PC-3 (cell line): ENCODE measurements at regions not wholly inside any gene's neighbourhood (a gene's known extent, or its start where the extent isn't known, plus 50 kb on each side); places are given as distances from the start of the nearest gene placed in this dataset.

ENCODE experiments used
- ATAC-seq: fragments of 200-7000 bp; cut with Tn5 transposase; 2 replicates; pipeline ENCODE4 v1.9.1; 2020; ENCODE audit warnings: mild to moderate bottlenecking, moderate library complexity
- BruUV-seq: library from RNA; stranded (reverse); fragments of 400-500 nt; replicated peaks from 2 replicates; lab custom pipeline; 2021; lab: Mats Ljungman, UMichigan
- CTCF ChIA-PET: fragments of 300-600 bp; sonication (Branson Sonifier 250); formaldehyde crosslinking; loops from one replicate; lab custom pipeline; 2022; ENCODE audit warnings: antibody characterized with exemption; lab: Charles Lee
- POLR2A ChIA-PET: fragments of 300-600 bp; sonication (Branson Sonifier 250); formaldehyde crosslinking; loops from one replicate; lab custom pipeline; 2022; ENCODE audit warnings: antibody characterized with exemption; ENCODE audit not compliant: unreplicated experiment; lab: Charles Lee
- DNase-seq: peaks from one replicate; pipeline ENCODE4 v3.0.0-alpha.2; 2015
- H2AFZ ChIP-seq: fragments of 300-600 bp; sonication (generic); 2 replicates; pipeline ENCODE4 v1.6.0; 2016; ENCODE audit warnings: antibody characterized with exemption, low read length
- H3F3A ChIP-seq: fragments of 300-600 bp; sonication (generic); one replicate; pipeline ENCODE4 v1.6.0; 2017; ENCODE audit warnings: antibody characterized with exemption, low read length, control low read depth, mild to moderate bottlenecking; ENCODE audit not compliant: unreplicated experiment
- H3K27ac ChIP-seq: fragments of 300-600 bp; sonication (generic); 2 replicates; pipeline ENCODE4 v1.5.1; 2016; ENCODE audit warnings: mild to moderate bottlenecking, low read length
- H3K27me3 ChIP-seq: fragments of 300-600 bp; sonication (generic); 2 replicates; pipeline ENCODE4 v1.6.1; 2016; ENCODE audit warnings: low read length, mixed read lengths
- H3K36me3 ChIP-seq: fragments of 300-600 bp; sonication (generic); 2 replicates; pipeline ENCODE4 v1.6.1; 2016; ENCODE audit warnings: low read depth, mixed run types, low read length, mixed read lengths
- H3K4me1 ChIP-seq: fragments of 300-600 bp; sonication (generic); 2 replicates; pipeline ENCODE4 v1.5.1; 2016; ENCODE audit warnings: low read length; ENCODE audit not compliant: insufficient read depth
- H3K4me2 ChIP-seq: fragments of 300-600 bp; sonication (generic); 2 replicates; pipeline ENCODE4 v1.6.0; 2016; ENCODE audit warnings: low read length
- H3K4me3 ChIP-seq: fragments of 300-600 bp; sonication (generic); 2 replicates; pipeline ENCODE4 v1.5.1; 2016; ENCODE audit warnings: mild to moderate bottlenecking, low read length, mixed read lengths
- H3K79me2 ChIP-seq: fragments of 300-600 bp; sonication (generic); 2 replicates; pipeline ENCODE4 v1.6.1; 2017; ENCODE audit warnings: low read length, mixed read lengths
- H3K9ac ChIP-seq: fragments of 300-600 bp; sonication (generic); 2 replicates; pipeline ENCODE4 v1.6.0; 2016; ENCODE audit warnings: mild to moderate bottlenecking, low read length
- H3K9me2 ChIP-seq: fragments of 300-600 bp; sonication (generic); replicated peaks from 2 replicates; pipeline ENCODE4 v1.6.1; 2016; ENCODE audit warnings: mixed run types, low read length, mixed read lengths
- H3K9me3 ChIP-seq: fragments of 300-600 bp; sonication (generic); 2 replicates; pipeline ENCODE4 v1.6.1; 2016; ENCODE audit warnings: low read length, mixed read lengths
- H4K20me1 ChIP-seq: fragments of 300-600 bp; sonication (generic); 2 replicates; pipeline ENCODE4 v1.6.1; 2016; ENCODE audit warnings: low read length, mixed read lengths
- EZH2 ChIP-seq: fragments of 300-600 bp; sonication (generic); IDR thresholded peaks from one replicate; pipeline ENCODE4 v1.6.1; 2017; ENCODE audit warnings: antibody characterized with exemption, mild to moderate bottlenecking, low read length; ENCODE audit not compliant: unreplicated experiment
- EZH2phosphoT487 ChIP-seq: fragments of 300-600 bp; sonication (generic); IDR thresholded peaks from 2 replicates; pipeline ENCODE4 v1.6.1; 2018; ENCODE audit warnings: mild to moderate bottlenecking, antibody characterized with exemption, low read length, borderline replicate concordance
- intact Hi-C: fragments of 100-400 bp; cut with micrococcal nuclease; formaldehyde crosslinking; loops from 2 replicates; pipeline ENCODE4 v1.9.0; 2023
- TF ChIP-seq, protein P1 (sequence below): fragments of 300-600 bp; sonication (generic); conservative IDR thresholded peaks from 2 replicates; pipeline ENCODE4 v1.5.1; 2017; ENCODE audit warnings: antibody characterized with exemption, low read depth, mild to moderate bottlenecking, low read length

DNA sequence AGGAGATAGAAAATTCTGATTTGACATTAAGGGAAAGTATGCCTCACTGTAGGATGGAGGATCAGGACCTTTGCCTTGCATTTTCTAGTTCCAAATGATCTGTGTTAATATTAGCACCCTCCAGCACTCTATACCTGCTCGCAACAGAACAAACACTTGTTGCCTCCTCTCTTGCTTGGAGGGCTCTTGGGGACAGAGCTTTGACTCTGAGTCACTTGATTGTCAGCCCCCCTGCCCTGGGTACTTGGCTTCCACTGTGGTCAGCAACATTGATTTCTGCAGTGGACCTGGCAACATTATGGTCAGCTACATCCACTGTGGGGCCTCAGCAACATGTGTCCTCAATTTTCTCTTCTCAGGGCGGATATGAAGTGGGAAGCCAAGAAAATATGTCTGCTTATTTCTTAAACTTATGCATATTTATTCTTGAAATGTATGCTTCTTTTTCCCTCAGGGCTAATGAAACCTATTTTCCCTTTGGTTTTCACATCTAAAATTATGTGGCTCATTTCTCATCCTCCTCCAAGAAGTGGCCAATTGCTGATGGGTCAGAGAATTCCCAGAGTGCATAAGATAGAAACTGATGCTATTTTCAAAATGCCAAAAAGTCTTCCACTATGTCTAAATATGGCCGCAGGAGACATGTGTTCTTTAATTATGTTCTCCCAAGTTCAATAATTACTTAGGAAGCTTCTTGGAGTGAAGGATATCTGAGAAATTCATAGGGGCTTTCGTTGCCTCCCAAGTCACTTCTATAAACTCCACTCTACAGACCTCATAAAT is 94.6 kb upstream of the SMIM36 start:
- no peak for ATAC-seq
- Histone ChIP-seq H3K9ac (no peak overlapping the region), H3K4me1 (peaks cover 22% of the 10 kb centered on the region), H3K9me2 (no peaks in the 10 kb centered on the region), H3K9me3 (no peaks in the 10 kb centered on the region), H3K4me3 (no peak overlapping the region), H3K27ac (no peak overlapping the region), H3K27me3 (peaks cover 19% of the 10 kb centered on the region), H3K36me3 (no peaks in the 10 kb centered on the region), H2AFZ (no peak overlapping the region), H3K4me2 (no peak overlapping the region), H4K20me1 (no peaks in the 10 kb centered on the region; the same call in 1 of the 2 replicates), H3K79me2 (no peaks in the 10 kb centered on the region), H3F3A (no peaks in the 10 kb centered on the region)
- intact Hi-C loops: loop anchor here (2.0 kb wide), 1 partner anchor 29 kb away; no protein-coding TSS in a partner anchor
- TF ChIP-seq, protein P1, sequence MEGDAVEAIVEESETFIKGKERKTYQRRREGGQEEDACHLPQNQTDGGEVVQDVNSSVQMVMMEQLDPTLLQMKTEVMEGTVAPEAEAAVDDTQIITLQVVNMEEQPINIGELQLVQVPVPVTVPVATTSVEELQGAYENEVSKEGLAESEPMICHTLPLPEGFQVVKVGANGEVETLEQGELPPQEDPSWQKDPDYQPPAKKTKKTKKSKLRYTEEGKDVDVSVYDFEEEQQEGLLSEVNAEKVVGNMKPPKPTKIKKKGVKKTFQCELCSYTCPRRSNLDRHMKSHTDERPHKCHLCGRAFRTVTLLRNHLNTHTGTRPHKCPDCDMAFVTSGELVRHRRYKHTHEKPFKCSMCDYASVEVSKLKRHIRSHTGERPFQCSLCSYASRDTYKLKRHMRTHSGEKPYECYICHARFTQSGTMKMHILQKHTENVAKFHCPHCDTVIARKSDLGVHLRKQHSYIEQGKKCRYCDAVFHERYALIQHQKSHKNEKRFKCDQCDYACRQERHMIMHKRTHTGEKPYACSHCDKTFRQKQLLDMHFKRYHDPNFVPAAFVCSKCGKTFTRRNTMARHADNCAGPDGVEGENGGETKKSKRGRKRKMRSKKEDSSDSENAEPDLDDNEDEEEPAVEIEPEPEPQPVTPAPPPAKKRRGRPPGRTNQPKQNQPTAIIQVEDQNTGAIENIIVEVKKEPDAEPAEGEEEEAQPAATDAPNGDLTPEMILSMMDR: no peak
- CTCF ChIA-PET: no interaction called here
- no peak for DNase-seq
- POLR2A ChIA-PET: interaction anchor here (0.6 kb wide), 1 partner anchor 20 kb away, joined by 7 read pairs; no protein-coding TSS in a partner anchor
- BruUV-seq: no TSS peak

DNA sequence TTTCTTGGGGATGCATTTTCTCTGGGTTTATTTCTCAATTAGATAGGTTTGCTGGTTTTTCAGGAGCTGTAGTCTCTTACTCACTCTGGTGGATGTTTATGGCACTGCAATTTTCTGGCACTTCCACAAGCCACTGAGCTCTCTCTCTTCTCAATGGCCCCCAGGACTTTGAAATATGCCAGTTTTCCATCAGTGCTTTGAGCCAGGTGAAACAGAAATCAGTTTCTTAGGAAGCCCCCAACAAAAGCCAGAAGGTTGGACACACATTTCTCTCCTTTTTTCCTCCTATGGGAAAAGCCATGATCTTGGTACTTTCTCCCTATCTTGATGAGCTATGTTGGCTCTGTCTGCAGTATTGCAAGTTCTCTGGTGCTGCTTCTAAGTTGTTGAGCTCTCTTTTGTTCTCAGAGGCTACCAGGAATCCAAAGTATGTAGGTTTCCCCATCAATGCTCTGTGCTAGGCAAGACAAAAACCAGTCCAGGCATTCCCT is 90.7 kb upstream of the SMIM36 start:
- H3K9me2 ChIP-seq: no peaks in the 10 kb centered on the region
- no peaks in the 10 kb centered on the region for H3F3A ChIP-seq
- BruUV-seq: no TSS peak
- no peak overlapping the region for H3K9ac ChIP-seq
- peaks cover 5% of the 10 kb centered on the region; the same call in 1 of the 2 replicates for H3K4me1 ChIP-seq
- peaks cover 19% of the 10 kb centered on the region for H3K27me3 ChIP-seq
- H3K9me3 ChIP-seq: peaks cover 21% of the 10 kb centered on the region
- no peak overlapping the region for H2AFZ ChIP-seq
- no peak overlapping the region for H3K4me2 ChIP-seq
- no peaks in the 10 kb centered on the region for H3K79me2 ChIP-seq
- intact Hi-C loops: loop anchor here (1.0 kb wide), 4 partner anchors 76 to 223 kb away; no protein-coding TSS in a partner anchor
- peak; percentile 77 for DNase-seq
- H3K27ac ChIP-seq: no peak overlapping the region
- H3K36me3 ChIP-seq: no peaks in the 10 kb centered on the region
- peak; percentile 76 for ATAC-seq
- TF ChIP-seq EZH2phosphoT487: no peak
- TF ChIP-seq, protein P1: peak; percentile 93
- ChIA-PET CTCF (interaction anchor here (0.5 to 1.4 kb wide), 12 partner anchors 17 to 301 kb away, joined by 3 to 11 read pairs (median 4); partner anchors contain the start of gene PCTP), POLR2A (no interaction called here)
- no peak overlapping the region for H3K4me3 ChIP-seq
- no peaks in the 10 kb centered on the region for H4K20me1 ChIP-seq

DNA sequence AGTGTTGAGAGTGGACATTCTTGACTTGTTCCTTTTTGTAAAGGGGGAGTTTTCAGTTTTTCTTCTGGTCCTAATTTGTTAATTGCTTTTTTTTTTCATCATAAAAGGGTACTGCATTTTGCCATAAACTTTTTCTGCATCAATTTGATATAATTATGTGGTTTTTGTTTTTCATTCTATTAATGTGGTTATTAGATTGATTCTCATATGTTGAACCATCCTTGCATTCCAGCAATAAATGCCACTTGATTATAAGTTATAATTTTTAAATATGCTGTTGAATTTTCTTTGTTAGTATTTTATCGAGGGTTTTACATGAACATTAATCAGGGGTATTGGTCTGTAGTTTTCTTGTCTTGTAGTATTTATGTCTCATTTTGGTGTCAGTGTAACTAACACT is 87.2 kb upstream of the SMIM36 start:
- Histone ChIP-seq H2AFZ (no peak overlapping the region), H3K9me2 (no peaks in the 10 kb centered on the region), H4K20me1 (no peaks in the 10 kb centered on the region), H3K4me2 (no peak overlapping the region), H3K36me3 (no peaks in the 10 kb centered on the region), H3K9ac (no peak overlapping the region), H3K9me3 (peaks cover 21% of the 10 kb centered on the region), H3F3A (no peaks in the 10 kb centered on the region), H3K27me3 (peaks cover 12% of the 10 kb centered on the region; the same call in 1 of the 2 replicates), H3K79me2 (no peaks in the 10 kb centered on the region), H3K4me1 (no peaks in the 10 kb centered on the region), H3K27ac (no peak overlapping the region), H3K4me3 (no peak overlapping the region)
- intact Hi-C loops: no loop called here
- no TSS peak for BruUV-seq
- ChIA-PET CTCF (no interaction called here), POLR2A (no interaction called here)
- ATAC-seq (no peak), DNase-seq (no peak)
- TF ChIP-seq EZH2 (no peak), EZH2phosphoT487 (no peak)
- TF ChIP-seq, protein P1: no peak
